ENCODE measurements at regions not wholly inside any gene's neighbourhood (a gene's known extent, or its start where the extent isn't known, plus 50 kb on each side); places are given as distances from the start of the nearest gene placed in this dataset.

DNA sequence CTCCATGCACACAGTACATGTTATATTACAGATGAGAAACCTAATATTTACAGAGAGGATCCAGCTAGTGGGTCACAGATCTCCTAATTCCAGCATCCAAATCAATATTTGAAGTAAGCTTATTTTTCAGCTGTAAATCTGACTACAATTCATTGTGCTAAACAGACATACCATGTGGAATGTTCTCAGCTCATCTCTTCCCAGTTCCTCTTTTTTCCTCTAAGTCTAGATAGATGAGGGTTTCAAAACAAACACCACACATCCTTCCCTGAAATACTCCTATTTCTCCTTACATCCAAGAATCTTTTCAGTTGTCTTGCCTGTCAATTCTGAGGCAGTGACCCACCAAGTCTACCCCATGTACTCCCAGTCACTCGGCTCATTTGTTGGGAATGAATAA lies 200.7 kb upstream of the PIK3C3 start:
- in situ Hi-C loops (cut with MboI; ENCODE audit: low pct_unique_long_range_greater_than_20kb, low sequenced_read_pairs, unreplicated experiment): no loop called here
- TF ChIP-seq, protein P1, sequence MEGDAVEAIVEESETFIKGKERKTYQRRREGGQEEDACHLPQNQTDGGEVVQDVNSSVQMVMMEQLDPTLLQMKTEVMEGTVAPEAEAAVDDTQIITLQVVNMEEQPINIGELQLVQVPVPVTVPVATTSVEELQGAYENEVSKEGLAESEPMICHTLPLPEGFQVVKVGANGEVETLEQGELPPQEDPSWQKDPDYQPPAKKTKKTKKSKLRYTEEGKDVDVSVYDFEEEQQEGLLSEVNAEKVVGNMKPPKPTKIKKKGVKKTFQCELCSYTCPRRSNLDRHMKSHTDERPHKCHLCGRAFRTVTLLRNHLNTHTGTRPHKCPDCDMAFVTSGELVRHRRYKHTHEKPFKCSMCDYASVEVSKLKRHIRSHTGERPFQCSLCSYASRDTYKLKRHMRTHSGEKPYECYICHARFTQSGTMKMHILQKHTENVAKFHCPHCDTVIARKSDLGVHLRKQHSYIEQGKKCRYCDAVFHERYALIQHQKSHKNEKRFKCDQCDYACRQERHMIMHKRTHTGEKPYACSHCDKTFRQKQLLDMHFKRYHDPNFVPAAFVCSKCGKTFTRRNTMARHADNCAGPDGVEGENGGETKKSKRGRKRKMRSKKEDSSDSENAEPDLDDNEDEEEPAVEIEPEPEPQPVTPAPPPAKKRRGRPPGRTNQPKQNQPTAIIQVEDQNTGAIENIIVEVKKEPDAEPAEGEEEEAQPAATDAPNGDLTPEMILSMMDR (IDR thresholded peaks at IDR 0.05; ENCODE audit: extremely low read depth, insufficient read depth, missing control alignments): no peak
- DNase-seq (ENCODE audit: low spot score): no peak

DNA sequence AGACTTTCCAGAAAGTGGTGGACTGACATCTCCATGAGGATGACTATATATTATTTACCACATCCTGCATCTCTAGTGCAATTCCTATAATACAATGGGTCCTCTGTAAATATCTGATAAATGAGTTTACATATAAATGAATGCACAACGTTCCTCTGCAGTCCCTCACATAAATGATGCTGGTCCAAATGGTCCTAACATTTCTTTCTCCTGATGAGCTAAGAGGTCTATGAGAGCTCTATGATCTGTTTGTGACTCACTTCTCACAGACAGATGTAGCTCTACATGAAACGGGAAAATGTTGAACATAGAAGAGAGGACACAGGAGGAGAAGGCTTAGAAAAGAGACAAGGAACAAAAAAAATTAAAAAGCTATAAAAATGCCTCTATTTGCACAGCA lies 201.2 kb upstream of the PIK3C3 start:
- DNase-seq (ENCODE audit: low spot score): no peak
- TF ChIP-seq, protein P1 (IDR thresholded peaks at IDR 0.05; ENCODE audit: extremely low read depth, insufficient read depth, missing control alignments): no peak
- in situ Hi-C loops (cut with MboI; ENCODE audit: low pct_unique_long_range_greater_than_20kb, low sequenced_read_pairs, unreplicated experiment): no loop called here

DNA sequence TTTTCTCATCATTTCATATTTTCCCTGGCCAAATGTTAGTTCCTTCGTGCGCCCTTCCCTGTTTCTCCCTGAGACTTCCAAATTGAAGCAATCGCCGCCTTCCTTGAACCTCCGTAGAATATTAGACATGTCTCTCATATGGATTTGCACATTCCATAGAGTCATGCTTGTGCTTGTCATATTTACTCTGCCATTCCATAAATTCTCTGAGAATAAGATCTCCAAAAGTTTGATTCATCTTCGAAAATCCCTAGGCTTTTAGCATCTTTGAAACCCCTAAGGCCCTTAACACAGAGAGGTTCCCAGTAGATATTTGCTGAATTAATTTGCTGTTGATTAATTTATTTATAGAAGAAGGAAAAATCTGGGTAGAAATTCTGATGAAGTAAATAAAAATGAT lies 202.2 kb upstream of the PIK3C3 start:
- no peak for DNase-seq (ENCODE audit: low spot score)
- in situ Hi-C loops (cut with MboI; ENCODE audit: low pct_unique_long_range_greater_than_20kb, low sequenced_read_pairs, unreplicated experiment): no loop called here
- TF ChIP-seq, protein P1 (IDR thresholded peaks at IDR 0.05; ENCODE audit: extremely low read depth, insufficient read depth, missing control alignments): no peak

DNA sequence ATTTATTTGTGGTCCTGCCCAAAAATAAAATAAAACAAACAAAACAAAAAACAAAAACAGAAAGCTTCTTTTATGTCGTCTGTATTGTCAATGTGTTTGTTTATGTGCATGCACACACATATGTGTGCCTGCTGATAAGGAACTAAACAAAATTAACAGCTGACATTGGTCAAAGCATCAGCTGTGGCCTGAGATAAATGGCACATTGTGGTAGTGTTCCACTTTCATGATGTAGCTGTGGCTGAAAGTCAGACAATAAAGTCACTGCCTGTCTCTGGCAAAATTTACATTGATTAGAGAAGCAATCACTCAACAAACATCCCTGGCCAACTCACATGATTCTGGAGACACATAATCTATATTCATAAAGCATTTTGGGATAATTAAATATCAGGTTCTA lies 203.4 kb upstream of the PIK3C3 start:
- DNase-seq (ENCODE audit: low spot score): no peak
- TF ChIP-seq, protein P1 (IDR thresholded peaks at IDR 0.05; ENCODE audit: extremely low read depth, insufficient read depth, missing control alignments): no peak
- in situ Hi-C loops (cut with MboI; ENCODE audit: low pct_unique_long_range_greater_than_20kb, low sequenced_read_pairs, unreplicated experiment): no loop called here

DNA sequence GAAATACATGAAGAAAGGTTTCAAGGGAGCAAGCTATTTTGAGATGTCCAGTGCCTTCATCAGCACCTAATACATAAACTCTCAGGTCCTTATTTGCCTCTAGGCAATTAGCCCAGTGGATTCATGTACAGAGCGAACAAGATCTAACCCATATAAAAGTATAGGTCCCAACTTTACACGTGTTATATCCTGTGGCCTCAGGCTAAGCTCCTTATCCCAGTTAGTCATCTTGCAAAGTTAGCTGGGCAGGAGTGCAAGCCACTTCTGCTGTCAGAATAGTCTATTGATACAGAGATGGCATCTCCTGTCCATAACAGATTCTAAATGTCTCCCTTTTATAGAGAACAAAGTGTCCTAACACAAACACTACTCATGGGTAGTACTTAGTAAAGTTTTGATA lies 203.9 kb upstream of the PIK3C3 start:
- no peak for DNase-seq (ENCODE audit: low spot score)
- in situ Hi-C loops (cut with MboI; ENCODE audit: low pct_unique_long_range_greater_than_20kb, low sequenced_read_pairs, unreplicated experiment): no loop called here
- TF ChIP-seq, protein P1 (IDR thresholded peaks at IDR 0.05; ENCODE audit: extremely low read depth, insufficient read depth, missing control alignments): no peak

DNA sequence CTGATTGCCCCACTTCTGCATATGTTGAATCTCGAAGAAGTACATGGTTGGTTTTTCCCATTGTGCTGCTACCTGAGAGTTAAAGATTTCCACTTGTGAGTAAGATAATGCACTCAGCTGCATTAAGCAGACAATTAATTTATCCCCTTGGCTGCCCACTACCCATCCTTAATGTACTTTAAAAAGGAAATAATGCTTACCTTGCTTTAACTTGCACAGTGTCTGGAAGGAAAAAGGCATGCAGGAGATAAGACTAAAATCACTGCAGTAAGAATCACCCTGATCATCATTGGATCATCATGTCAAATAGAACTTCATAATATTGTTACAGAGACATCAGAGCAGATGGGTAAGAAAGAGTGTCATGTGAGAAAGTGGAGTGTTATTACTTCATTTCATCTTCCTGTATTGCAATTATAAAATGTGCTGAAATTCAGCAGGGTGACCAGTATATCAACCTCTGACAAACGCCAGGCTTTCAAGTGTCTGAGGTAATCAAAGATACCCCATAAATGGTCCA lies 207.3 kb upstream of the PIK3C3 start:
- in situ Hi-C loops (cut with MboI; ENCODE audit: low pct_unique_long_range_greater_than_20kb, low sequenced_read_pairs, unreplicated experiment): no loop called here
- DNase-seq (ENCODE audit: low spot score): no peak
- TF ChIP-seq, protein P1 (IDR thresholded peaks at IDR 0.05; ENCODE audit: extremely low read depth, insufficient read depth, missing control alignments): no peak
